ENCODE measurements at regions not wholly inside any gene's neighbourhood (a gene's known extent, or its start where the extent isn't known, plus 50 kb on each side); places are given as distances from the start of the nearest gene placed in this dataset.

DNA sequence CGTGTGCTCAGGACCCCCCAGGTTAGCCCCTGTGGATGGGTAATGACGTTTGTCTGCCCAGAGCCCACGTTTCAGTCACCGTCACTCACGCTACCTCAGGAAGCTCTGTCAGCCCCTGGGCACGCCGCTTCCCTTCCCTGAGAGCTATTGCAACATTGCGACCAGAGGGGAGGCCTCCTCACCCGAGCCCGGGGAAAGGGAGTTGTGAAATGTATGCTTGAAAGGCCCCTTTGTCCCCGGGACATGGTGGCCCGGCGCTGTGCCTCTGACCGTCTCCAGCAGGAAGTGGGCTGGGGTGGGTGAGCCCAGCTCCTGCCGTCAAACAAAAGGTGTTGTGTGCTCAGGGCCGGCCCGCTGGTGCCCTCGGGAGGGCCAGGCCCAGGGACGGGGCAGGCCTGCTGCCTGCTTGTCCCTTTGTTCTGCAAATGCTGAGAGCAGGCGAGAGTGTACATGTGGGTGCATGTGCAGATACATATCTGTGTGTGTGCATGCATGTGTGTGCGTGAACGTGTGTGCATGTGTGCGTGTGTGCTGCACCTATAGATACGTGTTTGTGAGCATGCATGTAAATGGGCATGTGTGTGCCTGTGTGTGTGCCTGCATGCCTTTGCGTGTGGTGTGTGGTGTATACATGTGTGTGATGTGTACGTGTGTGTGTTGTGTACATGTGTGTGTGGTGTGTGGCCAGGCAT is 1125.0 kb downstream of the BRD1 start (continued):
- TF ChIP-seq SALL2 (CRISPR knock-in tag; IDR thresholded peaks at IDR 0.05) (peak; percentile 69; the same call in 1 of the 2 replicates), HMG20B (CRISPR knock-in tag; conservative IDR thresholded peaks at IDR 0.05) (peak; percentile 92), CHD2 (IDR thresholded peaks at IDR 0.05; ENCODE audit: low read depth, low read length) (0 out of 2 replicates have a peak, but pooled peaks have one; percentile 12), ZNF781 (CRISPR knock-in tag; IDR thresholded peaks at IDR 0.05; ENCODE audit: borderline replicate concordance, not compliant biosample characterization) (peak; percentile 37), NFIB (CRISPR knock-in tag; IDR thresholded peaks at IDR 0.05; ENCODE audit: borderline replicate concordance) (no peak), ZKSCAN8 (CRISPR knock-in tag; IDR thresholded peaks at IDR 0.05; ENCODE audit: borderline replicate concordance) (no peak), MAZ (IDR thresholded peaks at IDR 0.05; ENCODE audit: borderline replicate concordance, low read depth, low read length) (0 out of 2 replicates have a peak, but pooled peaks have one; percentile 30), MAZ (CRISPR knock-in tag; IDR thresholded peaks at IDR 0.05; ENCODE audit: low read depth) (peak; percentile 88), ZFP62 (CRISPR knock-in tag; IDR thresholded peaks at IDR 0.05) (no peak), ZMYM2 (CRISPR knock-in tag; IDR thresholded peaks at IDR 0.05) (peak; percentile 97), ZNF556 (CRISPR knock-in tag; IDR thresholded peaks at IDR 0.05; ENCODE audit: borderline replicate concordance) (peak; percentile 94), RARG (CRISPR knock-in tag; IDR thresholded peaks at IDR 0.05; ENCODE audit: low read depth) (no peak), ZBTB7B (CRISPR knock-in tag; IDR thresholded peaks at IDR 0.05) (peak; percentile 98), ZNF121 (CRISPR knock-in tag; IDR thresholded peaks at IDR 0.05) (peak; percentile 95), KAT2B (IDR thresholded peaks at IDR 0.05; ENCODE audit: borderline replicate concordance, low read depth, low read length) (no peak), ZNF33A (CRISPR knock-in tag; IDR thresholded peaks at IDR 0.05; ENCODE audit: borderline replicate concordance) (no peak)
- TF ChIP-seq, protein P1, sequence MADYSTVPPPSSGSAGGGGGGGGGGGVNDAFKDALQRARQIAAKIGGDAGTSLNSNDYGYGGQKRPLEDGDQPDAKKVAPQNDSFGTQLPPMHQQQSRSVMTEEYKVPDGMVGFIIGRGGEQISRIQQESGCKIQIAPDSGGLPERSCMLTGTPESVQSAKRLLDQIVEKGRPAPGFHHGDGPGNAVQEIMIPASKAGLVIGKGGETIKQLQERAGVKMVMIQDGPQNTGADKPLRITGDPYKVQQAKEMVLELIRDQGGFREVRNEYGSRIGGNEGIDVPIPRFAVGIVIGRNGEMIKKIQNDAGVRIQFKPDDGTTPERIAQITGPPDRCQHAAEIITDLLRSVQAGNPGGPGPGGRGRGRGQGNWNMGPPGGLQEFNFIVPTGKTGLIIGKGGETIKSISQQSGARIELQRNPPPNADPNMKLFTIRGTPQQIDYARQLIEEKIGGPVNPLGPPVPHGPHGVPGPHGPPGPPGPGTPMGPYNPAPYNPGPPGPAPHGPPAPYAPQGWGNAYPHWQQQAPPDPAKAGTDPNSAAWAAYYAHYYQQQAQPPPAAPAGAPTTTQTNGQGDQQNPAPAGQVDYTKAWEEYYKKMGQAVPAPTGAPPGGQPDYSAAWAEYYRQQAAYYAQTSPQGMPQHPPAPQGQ (CRISPR knock-in tag; IDR thresholded peaks at IDR 0.05; ENCODE audit: borderline replicate concordance) = peak; percentile 89; the same call in 1 of the 2 replicates
- TF ChIP-seq, protein P2, sequence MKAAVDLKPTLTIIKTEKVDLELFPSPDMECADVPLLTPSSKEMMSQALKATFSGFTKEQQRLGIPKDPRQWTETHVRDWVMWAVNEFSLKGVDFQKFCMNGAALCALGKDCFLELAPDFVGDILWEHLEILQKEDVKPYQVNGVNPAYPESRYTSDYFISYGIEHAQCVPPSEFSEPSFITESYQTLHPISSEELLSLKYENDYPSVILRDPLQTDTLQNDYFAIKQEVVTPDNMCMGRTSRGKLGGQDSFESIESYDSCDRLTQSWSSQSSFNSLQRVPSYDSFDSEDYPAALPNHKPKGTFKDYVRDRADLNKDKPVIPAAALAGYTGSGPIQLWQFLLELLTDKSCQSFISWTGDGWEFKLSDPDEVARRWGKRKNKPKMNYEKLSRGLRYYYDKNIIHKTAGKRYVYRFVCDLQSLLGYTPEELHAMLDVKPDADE (CRISPR knock-in tag; IDR thresholded peaks at IDR 0.05) = no peak
- TF ChIP-seq, protein P3, sequence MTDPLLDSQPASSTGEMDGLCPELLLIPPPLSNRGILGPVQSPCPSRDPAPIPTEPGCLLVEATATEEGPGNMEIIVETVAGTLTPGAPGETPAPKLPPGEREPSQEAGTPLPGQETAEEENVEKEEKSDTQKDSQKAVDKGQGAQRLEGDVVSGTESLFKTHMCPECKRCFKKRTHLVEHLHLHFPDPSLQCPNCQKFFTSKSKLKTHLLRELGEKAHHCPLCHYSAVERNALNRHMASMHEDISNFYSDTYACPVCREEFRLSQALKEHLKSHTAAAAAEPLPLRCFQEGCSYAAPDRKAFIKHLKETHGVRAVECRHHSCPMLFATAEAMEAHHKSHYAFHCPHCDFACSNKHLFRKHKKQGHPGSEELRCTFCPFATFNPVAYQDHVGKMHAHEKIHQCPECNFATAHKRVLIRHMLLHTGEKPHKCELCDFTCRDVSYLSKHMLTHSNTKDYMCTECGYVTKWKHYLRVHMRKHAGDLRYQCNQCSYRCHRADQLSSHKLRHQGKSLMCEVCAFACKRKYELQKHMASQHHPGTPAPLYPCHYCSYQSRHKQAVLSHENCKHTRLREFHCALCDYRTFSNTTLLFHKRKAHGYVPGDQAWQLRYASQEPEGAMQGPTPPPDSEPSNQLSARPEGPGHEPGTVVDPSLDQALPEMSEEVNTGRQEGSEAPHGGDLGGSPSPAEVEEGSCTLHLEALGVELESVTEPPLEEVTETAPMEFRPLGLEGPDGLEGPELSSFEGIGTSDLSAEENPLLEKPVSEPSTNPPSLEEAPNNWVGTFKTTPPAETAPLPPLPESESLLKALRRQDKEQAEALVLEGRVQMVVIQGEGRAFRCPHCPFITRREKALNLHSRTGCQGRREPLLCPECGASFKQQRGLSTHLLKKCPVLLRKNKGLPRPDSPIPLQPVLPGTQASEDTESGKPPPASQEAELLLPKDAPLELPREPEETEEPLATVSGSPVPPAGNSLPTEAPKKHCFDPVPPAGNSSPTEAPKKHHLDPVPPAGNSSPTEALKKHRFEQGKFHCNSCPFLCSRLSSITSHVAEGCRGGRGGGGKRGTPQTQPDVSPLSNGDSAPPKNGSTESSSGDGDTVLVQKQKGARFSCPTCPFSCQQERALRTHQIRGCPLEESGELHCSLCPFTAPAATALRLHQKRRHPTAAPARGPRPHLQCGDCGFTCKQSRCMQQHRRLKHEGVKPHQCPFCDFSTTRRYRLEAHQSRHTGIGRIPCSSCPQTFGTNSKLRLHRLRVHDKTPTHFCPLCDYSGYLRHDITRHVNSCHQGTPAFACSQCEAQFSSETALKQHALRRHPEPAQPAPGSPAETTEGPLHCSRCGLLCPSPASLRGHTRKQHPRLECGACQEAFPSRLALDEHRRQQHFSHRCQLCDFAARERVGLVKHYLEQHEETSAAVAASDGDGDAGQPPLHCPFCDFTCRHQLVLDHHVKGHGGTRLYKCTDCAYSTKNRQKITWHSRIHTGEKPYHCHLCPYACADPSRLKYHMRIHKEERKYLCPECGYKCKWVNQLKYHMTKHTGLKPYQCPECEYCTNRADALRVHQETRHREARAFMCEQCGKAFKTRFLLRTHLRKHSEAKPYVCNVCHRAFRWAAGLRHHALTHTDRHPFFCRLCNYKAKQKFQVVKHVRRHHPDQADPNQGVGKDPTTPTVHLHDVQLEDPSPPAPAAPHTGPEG (CRISPR knock-in tag; IDR thresholded peaks at IDR 0.05) = peak; percentile 81

All from HepG2 (cell line).